HG03039 (cell line): ENCODE measurements at regions not wholly inside any gene's neighbourhood (a gene's known extent, or its start where the extent isn't known, plus 50 kb on each side); places are given as distances from the start of the nearest gene placed in this dataset.

ENCODE experiments used
- ATAC-seq: cut with Tn5 transposase; IDR thresholded peaks from one replicate; pipeline ENCODE4 v1.9.1; 2021; ENCODE audit warnings: mild to moderate bottlenecking, moderate library complexity; ENCODE audit not compliant: unreplicated experiment

DNA sequence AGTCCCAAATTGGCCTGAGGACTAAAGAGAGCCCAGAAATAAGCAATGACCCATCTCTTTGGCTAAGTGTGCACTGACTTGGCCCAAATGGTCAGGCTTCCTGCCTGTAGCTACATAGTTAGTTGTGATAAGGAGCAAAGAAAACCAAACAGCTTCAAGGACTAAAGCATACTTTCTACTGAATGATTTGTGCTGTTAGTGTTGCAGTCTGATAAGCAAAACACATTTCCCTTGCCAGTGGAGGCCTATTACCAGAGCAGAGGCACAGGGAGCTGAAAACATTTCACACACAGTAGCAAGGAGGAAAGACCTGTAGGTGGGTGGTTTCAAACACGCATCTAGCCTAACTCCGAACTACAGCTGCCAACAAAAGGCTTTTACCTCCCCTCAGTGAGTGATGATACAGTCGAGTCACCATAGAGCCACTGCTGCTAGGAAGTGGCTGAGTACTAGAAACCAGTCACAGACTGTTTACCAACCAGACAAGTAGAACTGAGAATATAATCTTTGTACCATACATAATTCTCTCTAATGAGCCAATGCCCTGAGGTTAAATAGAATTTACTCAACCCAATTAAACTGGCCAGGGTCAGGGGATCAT lies 222.3 kb upstream of the THBS1 start:
- ATAC-seq = no peak

DNA sequence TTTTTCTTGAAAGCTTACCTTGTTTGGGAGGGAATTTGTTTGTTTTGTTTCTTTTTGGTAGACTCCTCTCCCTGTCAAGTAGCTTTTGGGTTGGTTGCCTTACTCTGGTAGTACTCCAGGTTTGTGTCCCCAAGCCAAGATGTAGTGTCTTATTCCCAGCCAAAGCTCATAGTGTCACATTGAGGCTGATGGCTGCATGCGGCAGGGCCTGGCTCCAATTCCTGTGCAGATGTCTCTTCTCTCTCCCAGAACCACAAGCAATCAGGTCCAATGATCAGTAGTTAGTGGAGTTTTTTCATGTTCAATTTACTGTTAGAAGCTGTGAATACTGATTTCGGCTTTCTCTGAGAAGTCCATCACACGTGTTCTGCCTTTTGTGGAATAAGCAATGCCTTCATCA lies 221.1 kb upstream of the THBS1 start:
- ATAC-seq = no peak

GRCh38 chr15:39360452-39360851 lies 220.4 kb upstream of the THBS1 start:
- ATAC-seq = no peak

DNA sequence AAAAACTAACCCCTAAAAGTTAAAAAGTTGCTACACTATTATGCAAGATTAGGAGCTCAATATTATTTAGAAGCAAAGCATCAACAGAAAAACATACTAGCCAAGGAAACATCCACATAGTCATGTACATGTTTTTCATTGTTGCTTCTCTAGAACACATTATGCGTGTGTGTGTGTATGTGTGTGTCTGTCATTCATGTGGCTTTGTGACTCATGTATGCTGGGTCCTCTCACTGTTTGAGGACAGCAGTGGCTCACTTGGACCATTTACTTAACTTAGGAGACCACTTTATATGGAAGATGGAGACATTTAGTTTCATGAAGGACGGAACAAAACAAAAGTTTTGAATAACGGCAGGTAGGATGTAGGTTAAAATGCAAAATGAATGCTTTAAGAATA lies 219.4 kb upstream of the THBS1 start:
- no peak for ATAC-seq

- ATAC-seq = no peak
These were observed 217.9 kb upstream of the THBS1 start for GRCh38 chr15:39362821-39363561.

- ATAC-seq = no peak
These were observed 216.9 kb upstream of the THBS1 start for GRCh38 chr15:39363761-39364586.

DNA sequence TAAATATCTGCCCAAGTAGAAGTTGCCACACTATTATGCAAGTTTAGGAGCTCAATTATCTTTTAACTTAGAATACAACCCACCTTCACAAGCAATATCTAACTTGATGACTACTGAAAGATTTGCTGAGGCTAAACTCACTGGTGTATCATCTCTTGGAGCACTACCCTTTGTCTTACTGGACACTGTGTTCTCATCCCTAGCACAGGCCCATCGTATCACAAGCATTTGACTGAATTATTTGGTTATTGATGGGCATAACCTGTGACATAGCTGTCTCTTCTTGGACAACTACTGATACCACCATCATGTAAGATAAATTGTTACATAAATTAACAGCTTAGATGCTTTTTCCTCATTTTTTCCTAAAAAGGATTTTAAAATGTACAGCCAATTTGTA lies 216.2 kb upstream of the THBS1 start:
- no peak for ATAC-seq

- no peak for ATAC-seq
These were observed 215.7 kb upstream of the THBS1 start for GRCh38 chr15:39365161-39365560.

DNA sequence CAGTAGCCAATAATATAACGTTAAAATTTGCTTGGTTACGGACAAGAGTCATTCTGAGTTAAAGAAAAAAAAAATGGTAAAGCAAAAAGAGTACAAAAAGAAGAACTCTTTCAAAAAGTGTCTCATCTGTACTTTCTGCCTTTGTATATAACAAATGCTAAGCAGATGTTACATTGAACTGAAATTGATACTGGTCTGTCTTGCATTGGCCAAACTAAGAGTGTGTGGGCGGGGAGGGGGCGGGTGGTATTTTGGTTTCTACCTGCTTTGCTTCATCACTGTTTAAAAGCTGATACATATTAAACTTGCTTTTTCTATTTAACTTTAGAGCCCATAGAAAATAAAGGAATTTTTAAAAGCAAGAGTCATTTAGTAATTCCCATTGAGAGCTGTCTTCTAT lies 215.0 kb upstream of the THBS1 start:
- ATAC-seq = no peak

- no peak for ATAC-seq
These were observed 213.3 kb upstream of the THBS1 start for GRCh38 chr15:39367596-39367995.

DNA sequence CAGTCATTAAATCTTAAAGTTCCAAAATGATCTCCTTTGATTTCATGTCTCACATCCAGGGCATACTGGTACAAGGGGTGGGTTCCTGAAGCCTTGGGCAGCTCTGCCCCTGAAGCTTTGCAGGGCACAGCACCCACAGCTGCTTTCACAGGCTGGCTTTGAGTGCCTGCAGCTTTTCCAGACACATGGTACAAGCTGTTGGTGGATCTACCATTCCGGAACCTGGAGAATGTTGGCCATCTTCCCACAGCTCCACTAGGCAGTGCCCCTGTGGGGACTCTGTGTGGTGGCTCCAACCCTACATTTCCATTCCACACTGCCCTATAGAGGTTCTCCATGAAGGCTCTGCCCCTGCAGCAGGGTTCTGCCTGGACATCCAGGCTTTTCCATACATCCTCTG lies 211.1 kb upstream of the THBS1 start:
- no peak for ATAC-seq

- ATAC-seq = no peak
These were observed 204.4 kb upstream of the THBS1 start for GRCh38 chr15:39376371-39376909.

DNA sequence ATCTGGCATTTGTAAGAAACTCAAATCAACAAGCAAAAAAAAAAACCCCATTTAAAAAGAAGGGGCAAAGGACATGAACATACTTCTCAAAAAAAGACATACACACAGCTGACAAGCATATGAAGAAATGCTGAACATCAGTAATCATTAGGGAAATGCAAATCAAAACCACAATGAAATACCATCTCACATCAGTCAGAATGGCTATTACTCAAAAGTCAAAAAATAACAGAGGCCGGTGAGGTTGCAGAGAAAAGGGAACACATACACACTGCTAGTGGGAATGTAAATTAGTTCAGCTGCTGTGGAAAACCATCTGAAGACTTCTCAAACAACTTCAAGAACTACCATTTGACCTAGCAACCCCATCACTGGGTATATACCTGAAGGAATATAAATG lies 199.4 kb upstream of the THBS1 start:
- peak; percentile 67 for ATAC-seq

DNA sequence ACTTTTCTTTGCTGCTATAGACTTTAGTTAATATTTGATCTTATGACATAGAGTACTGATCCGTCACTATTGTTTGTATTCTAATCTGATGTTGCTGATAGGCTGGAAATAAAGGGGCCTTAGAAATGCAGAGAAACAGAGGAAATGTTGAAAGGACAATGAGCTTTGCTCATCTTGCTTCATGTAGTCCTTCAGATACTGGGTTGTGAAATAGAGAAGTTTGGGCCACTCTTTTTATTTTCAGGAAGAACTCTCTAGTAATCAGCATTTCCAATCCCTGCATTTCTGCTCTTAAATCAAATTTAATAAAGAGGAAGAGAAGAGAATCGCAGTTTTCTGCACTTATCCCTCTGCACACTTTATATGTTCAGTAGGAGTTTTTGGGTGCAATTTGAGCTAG lies 192.8 kb upstream of the THBS1 start:
- ATAC-seq = no peak

- ATAC-seq = no peak
These were observed 189.6 kb upstream of the THBS1 start for GRCh38 chr15:39391230-39391629.

DNA sequence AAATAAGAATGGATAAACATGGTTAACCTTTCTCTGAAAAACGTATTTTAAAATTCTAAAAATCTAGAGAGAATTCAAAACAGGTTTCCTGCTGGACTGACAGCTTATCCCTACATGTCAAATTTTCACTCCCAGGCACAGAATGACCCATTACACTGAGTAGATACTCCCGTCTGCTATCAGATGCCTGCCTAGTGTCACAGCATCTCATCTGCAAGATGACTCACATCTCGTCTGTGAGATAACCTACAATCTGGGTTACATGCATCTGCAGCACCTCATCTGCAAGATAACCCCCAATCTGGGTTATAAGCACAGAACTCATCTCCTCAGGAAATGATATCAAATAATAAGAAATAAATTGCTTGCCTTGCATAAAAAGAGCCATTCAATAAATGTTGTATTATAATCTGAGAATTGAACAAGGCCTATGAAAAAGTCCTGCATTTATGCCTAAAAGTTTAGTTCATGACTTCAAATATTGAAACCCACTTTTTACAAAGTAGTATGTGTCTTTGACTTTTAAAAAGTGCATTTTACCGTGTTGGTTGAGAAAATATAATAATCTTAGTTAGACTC lies 188.3 kb upstream of the THBS1 start:
- no peak for ATAC-seq

- no peak for ATAC-seq
These were observed 187.1 kb upstream of the THBS1 start for GRCh38 chr15:39393575-39394335.

GRCh38 chr15:39394496-39394895 lies 186.4 kb upstream of the THBS1 start:
- ATAC-seq = no peak

DNA sequence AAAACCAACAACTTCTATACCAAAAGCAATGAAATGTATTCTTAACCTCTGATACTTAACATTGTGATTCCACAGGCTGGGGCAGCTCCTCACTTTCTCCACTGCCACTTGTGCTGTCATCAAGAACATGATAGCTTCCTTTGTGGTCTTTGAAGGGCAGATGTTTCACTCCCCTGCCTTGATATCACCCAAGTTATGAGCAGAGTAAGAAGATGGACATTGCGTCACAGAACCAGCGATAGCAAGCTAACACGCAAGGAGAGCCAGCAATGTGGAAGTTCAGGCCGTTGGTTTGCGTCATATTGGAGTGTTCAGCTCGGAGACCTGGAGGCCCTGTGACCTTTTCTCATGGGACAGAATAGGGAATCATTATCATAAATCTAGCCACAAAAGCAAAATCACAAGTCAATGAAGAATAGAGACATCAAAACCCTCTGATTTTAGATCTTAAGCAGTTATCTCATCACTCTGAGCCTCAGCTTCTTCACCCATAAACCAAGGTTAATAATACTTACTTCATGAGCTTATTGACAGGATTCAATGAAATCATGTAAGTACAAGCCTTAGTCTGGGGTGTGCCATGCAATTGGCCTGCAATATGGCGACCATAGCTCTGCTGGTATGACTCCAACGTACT lies 183.8 kb upstream of the THBS1 start:
- ATAC-seq = no peak

GRCh38 chr15:39397883-39398282 lies 183.0 kb upstream of the THBS1 start:
- no peak for ATAC-seq
